GM21529 (cell line): ENCODE measurements at regions not wholly inside any gene's neighbourhood (a gene's known extent, or its start where the extent isn't known, plus 50 kb on each side); places are given as distances from the start of the nearest gene placed in this dataset.
"Not testable (repeated sequence)": the region's sequence is repeated elsewhere in the genome, so short reads cannot be mapped to it uniquely, and the experiment has no call there.

Experiments used
- ATAC-seq: cut with Tn5 transposase; IDR thresholded peaks from one replicate; pipeline ENCODE4 v1.9.1; 2021; ENCODE audit not compliant: unreplicated experiment

DNA sequence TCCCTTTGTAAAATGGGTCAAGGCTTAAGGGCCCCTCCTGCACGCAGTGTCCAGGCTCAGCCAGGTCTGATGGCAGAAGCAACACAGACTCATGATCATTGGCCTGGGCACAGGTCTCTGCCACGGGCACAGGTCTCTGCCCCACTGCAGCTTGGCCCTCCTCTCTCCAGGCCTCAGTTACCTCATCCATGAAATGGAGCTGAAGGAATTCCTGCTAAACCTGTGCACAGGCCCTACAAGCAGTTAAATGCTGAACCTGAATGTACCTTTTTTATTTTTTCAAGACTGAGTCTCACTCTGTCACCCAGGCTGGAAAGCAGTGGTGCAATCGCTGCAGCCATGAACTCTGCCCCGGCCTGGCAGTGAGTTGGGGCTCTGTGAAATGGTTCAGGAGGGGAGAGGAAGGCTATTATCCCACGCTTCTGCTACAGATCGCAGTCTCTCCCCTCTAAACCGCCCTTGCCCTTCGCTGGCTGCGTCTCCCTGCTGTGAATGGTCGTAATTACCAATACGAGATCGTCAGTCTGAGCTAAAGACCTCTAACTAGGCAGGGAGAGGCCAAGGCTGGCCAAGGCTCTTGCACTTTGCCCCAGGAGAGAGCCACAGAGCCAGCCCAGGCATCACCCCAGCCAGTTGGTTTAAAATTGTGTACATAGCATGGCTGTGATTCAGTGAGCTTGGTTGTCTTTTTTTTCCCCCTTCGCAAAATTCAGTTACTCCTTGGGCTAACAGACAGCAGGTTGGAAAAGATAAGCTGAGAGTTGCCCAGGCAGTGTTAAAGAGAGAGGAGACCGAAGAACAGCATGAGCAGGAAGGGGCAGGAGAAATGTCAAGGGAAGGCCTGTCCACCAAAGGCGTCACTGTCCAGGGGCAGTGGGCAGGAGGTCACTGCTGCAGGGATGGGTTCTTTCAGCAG is 93.0 kb upstream of the KCTD7 start:
- no peak for ATAC-seq

- ATAC-seq = no peak
Measured at GRCh38 chr7:66537380-66537779, 91.3 kb upstream of the KCTD7 start.

GRCh38 chr7:66537876-66538275 is 90.8 kb upstream of the KCTD7 start:
- no peak for ATAC-seq

DNA sequence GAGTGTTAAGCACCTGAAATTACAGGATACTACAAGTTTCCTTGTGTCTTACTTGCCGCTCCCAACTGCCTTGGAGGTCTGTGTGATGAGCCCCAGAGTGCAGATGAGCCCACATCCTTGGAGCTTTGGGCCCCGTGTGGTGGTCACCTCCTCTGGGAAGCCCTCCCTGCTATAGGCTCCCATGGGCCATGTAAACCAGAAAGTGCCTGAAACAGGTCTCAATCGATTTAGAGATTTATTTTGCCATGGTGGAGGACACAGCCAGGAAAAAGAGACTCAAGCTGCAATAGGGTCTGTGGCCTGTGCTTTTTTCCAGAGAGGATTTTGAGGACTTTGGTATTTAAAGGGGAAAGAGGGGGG is 89.4 kb upstream of the KCTD7 start:
- ATAC-seq = no peak

DNA sequence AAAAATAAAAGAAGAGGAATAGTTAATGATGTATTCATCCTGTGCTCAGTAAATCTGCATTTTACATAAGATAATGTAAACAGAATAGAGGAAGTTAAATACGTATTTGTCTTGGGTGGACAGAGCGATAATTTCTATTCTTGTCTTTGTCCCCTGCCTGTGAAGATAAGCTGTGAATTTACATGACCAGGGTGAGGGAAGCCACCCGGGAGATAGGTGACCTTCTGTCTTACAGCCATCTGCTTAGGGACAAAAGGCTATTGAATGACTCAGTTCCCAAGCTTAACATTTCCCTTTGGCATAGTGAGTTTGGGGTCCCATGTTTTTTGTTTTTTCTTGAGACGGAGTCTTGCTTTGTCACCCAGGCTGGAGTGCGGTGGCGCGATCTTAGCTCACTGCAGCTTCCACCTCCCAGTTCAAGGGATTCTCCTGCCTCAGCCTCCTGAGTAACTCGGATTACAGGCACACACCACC is 88.7 kb upstream of the KCTD7 start:
- no peak for ATAC-seq

- ATAC-seq = no peak
Measured at GRCh38 chr7:66542049-66542448, 86.6 kb upstream of the KCTD7 start.

- ATAC-seq = no peak
Measured at GRCh38 chr7:66542528-66543269, 86.0 kb upstream of the KCTD7 start.

- no peak for ATAC-seq
Measured at GRCh38 chr7:66549466-66549865, 79.2 kb upstream of the KCTD7 start.

DNA sequence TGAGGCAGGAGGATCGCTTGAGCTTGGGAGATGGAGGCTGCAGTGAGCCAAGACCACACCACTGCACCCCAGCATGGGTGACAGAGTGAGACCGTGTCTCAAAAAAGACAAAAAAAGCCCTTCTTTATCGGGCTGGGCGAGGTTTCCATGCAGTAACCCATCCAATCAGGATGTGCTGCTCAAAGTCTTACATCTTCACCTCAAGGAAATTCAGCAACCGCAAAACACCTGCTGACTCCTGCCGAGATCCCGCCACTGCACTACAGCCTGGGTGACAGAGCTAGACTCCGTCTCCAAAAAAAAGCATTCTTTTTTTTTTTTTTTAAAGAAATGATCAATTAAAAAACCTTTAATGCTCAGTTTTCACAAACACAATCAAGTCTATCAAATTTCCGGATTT is 75.7 kb upstream of the KCTD7 start:
- ATAC-seq = no peak

DNA sequence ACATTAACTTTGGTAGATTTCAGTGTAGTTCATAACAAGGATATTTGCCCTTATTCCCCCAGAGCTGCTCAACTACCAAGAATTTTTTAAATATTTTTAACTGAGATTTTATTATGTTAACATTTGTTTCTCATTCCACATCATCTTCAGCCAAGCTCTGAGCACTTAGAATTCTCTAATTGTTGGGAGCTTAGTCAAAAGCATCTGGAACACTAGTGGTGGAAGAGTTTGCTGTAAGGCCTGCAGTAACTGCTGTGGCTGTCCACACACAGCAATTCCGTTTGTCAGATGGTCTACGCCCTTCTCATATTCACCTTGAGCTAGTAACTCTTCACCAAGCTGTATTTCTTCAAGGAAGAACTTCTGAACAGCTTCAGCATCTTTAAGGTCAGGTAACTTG is 75.0 kb upstream of the KCTD7 start:
- not testable (repeated sequence) for ATAC-seq

DNA sequence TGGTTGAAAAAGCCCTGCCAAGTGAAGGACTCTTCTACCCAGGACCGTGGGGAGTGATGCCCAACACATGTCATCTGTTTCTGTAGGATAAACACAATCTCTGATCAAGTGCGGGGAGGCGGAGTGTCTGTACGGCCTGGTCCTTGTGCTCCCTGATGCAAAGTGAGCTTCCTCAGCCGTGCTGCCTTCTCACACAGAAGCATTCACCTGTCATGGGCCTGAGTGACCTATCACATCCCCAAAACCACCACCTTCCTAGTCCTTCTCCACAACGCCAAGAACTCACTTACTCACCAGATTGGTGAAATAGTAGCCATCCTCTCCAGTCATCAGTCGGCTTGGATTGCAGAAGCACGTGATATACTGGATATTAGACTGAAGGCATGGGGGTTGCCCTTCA is 74.4 kb upstream of the KCTD7 start:
- not testable (repeated sequence) for ATAC-seq

DNA sequence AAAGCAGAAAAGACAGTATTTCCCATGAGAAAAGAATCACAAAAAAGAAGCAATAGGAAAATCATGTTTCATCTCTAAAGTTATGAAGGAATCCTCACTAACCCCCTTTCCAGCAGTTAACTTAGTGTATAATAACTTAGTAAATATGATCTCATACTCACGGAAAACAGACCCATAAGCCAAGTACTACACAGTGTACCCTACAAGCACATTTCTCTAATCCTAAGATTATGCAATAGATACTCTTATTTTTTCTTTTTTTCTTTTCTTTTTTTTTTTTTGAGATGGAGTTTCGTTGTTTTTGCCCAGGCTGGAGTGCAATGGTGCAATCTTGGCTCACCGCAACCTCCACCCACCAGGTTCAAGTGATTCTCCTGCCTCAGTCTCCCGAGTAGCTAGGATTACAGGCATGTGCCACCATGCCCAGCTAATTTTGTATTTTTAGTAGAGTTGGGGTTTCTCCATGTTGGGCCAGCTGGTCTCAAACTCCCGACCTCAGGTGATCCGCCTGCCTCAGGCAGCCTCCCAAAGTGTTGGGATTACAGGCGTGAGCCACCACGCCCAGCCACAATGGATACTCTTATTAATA is 73.7 kb upstream of the KCTD7 start:
- ATAC-seq = not testable (repeated sequence)

- no peak for ATAC-seq
Measured at GRCh38 chr7:66556177-66556548, 72.5 kb upstream of the KCTD7 start.

GRCh38 chr7:66556549-66557213 is 72.0 kb upstream of the KCTD7 start:
- ATAC-seq = no peak

GRCh38 chr7:66557214-66558200 is 71.2 kb upstream of the KCTD7 start:
- ATAC-seq = peak; percentile 71

DNA sequence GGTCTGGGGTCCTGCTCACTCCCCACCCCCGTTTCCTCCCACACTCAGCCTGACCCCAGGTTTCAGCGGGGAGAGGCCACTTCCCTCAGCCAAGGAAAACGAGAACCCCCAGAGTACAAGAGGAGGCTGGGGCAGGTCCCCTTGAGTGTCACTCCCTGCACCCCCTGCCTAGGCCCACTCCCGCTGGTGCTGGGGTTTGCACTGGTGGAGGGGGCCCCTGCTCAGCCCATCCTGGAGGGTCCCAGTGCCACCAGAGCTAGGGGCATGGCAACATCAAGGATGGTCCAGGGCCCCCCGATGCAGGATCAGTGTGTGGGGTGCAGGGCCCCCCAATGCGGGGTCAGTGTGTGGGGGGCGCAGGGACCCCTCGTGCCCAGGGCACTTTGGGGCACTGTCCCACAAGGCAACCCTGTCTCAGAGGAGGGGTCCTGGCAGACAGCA is 70.5 kb upstream of the KCTD7 start:
- no peak for ATAC-seq

- no peak for ATAC-seq
Measured at GRCh38 chr7:66558660-66559465, 69.8 kb upstream of the KCTD7 start.

DNA sequence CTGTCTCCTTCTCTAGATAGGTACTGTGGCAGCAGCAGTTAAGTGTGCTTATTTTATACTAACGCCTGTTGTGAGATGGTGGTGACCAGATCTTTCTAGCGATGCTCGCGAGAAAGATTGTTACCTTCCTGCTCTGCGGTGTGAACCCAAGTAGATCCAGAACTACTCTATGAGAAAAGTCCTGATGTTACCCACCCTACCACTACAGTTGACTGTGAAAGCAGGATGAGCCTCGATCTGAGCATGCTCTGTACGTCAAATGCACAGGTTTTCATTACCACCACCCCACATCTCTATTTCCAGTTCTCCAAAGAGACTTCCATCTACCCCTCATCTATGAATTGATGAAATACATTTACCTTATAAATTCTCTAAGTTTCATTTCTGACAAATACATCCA is 64.6 kb upstream of the KCTD7 start:
- ATAC-seq = no peak

DNA sequence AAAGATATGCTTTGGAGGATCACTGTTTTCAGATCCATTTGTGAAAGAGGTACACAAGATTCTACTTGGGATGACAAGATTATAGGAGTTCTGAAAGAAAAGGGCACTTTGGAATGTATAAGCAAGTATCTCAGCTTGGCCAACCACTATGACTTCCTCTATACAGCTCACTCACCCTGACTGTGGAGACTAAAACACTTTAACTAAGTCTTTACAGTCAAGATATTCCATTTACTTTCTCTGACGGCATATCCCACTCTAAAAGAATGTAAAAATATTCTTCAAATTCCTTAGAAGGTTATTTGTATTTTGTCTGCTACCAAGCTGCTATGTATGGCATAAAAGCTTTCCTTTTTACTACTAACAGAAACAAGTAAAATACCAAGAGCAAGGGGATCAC is 58.5 kb upstream of the KCTD7 start:
- ATAC-seq = not testable (repeated sequence)
